Fibroblast of lung (primary cell): ENCODE measurements at regions not wholly inside any gene's neighbourhood (a gene's known extent, or its start where the extent isn't known, plus 50 kb on each side); places are given as distances from the start of the nearest gene placed in this dataset.

ENCODE experiments used
- DNase-seq, 2 donors: peaks; one replicate each; pipeline versions ENCODE4 v3.0.0 to v3.0.0-alpha.2; 2010; ENCODE audit warnings: low read depth in 2 of 2
- H2AFZ ChIP-seq: 2 replicates; pipeline ENCODE4 v1.5.1; 2012; ENCODE audit warnings: low read length, control low read depth, inconsistent platforms
- H3K27ac ChIP-seq: 2 replicates; pipeline ENCODE4 v1.5.1; 2011; ENCODE audit warnings: low read length, control low read depth; ENCODE audit not compliant: insufficient read depth
- H3K27me3 ChIP-seq: 2 replicates; pipeline ENCODE4 v1.5.1; 2011; ENCODE audit warnings: mild to moderate bottlenecking, low read length; ENCODE audit not compliant: control insufficient read depth, insufficient read depth
- H3K36me3 ChIP-seq: 2 replicates; pipeline ENCODE4 v1.5.1; 2011; ENCODE audit warnings: low read length; ENCODE audit not compliant: control insufficient read depth, insufficient read depth
- H3K4me1 ChIP-seq: 2 replicates; pipeline ENCODE4 v1.5.1; 2011; ENCODE audit warnings: low read length; ENCODE audit not compliant: control insufficient read depth, insufficient read depth; ENCODE audit errors: extremely low read depth
- H3K4me2 ChIP-seq: 2 replicates; pipeline ENCODE4 v1.5.1; 2011; ENCODE audit warnings: low read length, control low read depth; ENCODE audit not compliant: insufficient read depth; ENCODE audit errors: extremely low read depth
- H3K4me3 ChIP-seq, 4 experiments: fragments of 200-600 bp in 1 of 4; sonication (generic) in 1 of 4; replicated peaks in 1 of 4; 2 replicates each; pipeline ENCODE4 v1.5.1; 2011 to 2016; ENCODE audit warnings: low read length in 4 of 4, low read depth in 3 of 4, mild to moderate bottlenecking in 3 of 4, control low read depth in 2 of 4, inconsistent platforms in 1 of 4, mixed read lengths in 1 of 4; ENCODE audit not compliant: insufficient read depth in 1 of 4; ENCODE audit errors: control extremely low read depth in 1 of 4
- H3K79me2 ChIP-seq: 2 replicates; pipeline ENCODE4 v1.5.1; 2012; ENCODE audit warnings: mild to moderate bottlenecking, low read length, inconsistent platforms; ENCODE audit not compliant: control insufficient read depth, insufficient read depth
- H3K9ac ChIP-seq: 2 replicates; pipeline ENCODE4 v1.5.1; 2011; ENCODE audit warnings: mild to moderate bottlenecking, low read length, control low read depth; ENCODE audit not compliant: insufficient read depth
- H3K9me3 ChIP-seq: 2 replicates; pipeline ENCODE4 v1.5.1; 2012; ENCODE audit warnings: low read depth, low read length; ENCODE audit not compliant: control insufficient read depth, insufficient read depth
- H4K20me1 ChIP-seq: 2 replicates; pipeline ENCODE4 v1.5.1; 2011; ENCODE audit warnings: low read length; ENCODE audit not compliant: control insufficient read depth, insufficient read depth; ENCODE audit errors: extremely low read depth
- EZH2 ChIP-seq: IDR thresholded peaks from 2 replicates; pipeline ENCODE4 v1.5.1; 2012; ENCODE audit warnings: low read length, control low read depth, mild to moderate bottlenecking; ENCODE audit errors: missing control alignments
- TF ChIP-seq, protein P1 (sequence below), 2 donors: IDR thresholded peaks in 1 of 2; conservative IDR thresholded peaks in 1 of 2; 1 replicate in 1 of 2; 2 replicates in 1 of 2; pipeline ENCODE4 v1.5.1; 2011 to 2012; ENCODE audit warnings: low read length in 2 of 2, control low read depth in 1 of 2, inconsistent platforms in 1 of 2, low read depth in 1 of 2, mild to moderate bottlenecking in 1 of 2

DNA sequence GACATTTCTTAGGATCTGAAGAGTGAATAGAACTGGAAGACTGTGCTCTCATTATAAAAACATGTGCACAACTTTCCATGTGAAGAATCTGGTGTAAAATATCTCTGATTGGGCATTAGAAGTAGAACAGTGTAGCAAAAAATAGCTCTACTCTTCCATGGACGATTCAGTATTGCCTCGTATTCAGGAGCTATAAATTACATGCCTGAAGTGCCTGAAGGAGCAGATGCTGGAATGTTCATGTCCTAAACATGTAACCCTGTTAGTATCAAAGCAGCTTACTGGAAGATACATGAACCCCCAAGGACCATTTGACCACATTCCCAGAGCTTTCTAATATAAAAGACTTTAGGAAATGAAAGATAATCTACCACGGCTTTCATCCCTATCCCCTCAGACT is 528.9 kb downstream of the DACH1 start:
- no peak overlapping the region for H3K4me3 ChIP-seq
- H3K9ac ChIP-seq = no peak overlapping the region
- no peak overlapping the region for H2AFZ ChIP-seq
- no peaks in the 10 kb centered on the region for H4K20me1 ChIP-seq
- H3K4me2 ChIP-seq = no peak overlapping the region
- no peaks in the 10 kb centered on the region for H3K36me3 ChIP-seq
- no peak for DNase-seq
- no peaks in the 10 kb centered on the region for H3K79me2 ChIP-seq
- no peaks in the 10 kb centered on the region for H3K4me1 ChIP-seq
- no peak overlapping the region for H3K27ac ChIP-seq
- H3K9me3 ChIP-seq = no peaks in the 10 kb centered on the region
- no peaks in the 10 kb centered on the region for H3K27me3 ChIP-seq
- TF ChIP-seq, protein P1, sequence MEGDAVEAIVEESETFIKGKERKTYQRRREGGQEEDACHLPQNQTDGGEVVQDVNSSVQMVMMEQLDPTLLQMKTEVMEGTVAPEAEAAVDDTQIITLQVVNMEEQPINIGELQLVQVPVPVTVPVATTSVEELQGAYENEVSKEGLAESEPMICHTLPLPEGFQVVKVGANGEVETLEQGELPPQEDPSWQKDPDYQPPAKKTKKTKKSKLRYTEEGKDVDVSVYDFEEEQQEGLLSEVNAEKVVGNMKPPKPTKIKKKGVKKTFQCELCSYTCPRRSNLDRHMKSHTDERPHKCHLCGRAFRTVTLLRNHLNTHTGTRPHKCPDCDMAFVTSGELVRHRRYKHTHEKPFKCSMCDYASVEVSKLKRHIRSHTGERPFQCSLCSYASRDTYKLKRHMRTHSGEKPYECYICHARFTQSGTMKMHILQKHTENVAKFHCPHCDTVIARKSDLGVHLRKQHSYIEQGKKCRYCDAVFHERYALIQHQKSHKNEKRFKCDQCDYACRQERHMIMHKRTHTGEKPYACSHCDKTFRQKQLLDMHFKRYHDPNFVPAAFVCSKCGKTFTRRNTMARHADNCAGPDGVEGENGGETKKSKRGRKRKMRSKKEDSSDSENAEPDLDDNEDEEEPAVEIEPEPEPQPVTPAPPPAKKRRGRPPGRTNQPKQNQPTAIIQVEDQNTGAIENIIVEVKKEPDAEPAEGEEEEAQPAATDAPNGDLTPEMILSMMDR (conservative IDR thresholded peaks at IDR 0.05 in 1 of 2, IDR thresholded peaks at IDR 0.05 in 1 of 2; ENCODE audit: low read depth in 1 of 2, low read length in 2 of 2) = no peak
- no peak for TF ChIP-seq EZH2

DNA sequence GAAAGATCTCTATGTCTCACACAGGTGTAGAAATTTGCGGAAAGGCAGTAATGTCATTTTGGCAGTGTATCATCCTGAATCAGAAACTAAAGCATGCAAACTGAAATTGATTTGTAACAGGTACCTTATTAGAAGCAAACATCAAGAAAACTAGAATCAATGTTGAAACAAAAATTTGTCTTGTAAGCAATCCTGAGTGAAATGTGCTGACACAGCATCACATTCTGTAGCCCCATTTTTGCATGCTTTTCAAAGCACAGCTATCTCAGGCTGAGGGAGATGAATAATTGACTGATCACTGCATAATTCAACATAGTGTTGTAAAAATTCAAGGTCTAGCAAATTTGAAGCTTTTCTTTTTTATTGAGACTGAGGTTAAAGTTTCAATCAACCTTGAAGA is 539.7 kb downstream of the DACH1 start:
- H2AFZ ChIP-seq = no peak overlapping the region
- DNase-seq = no peak
- TF ChIP-seq, protein P1 (conservative IDR thresholded peaks at IDR 0.05 in 1 of 2, IDR thresholded peaks at IDR 0.05 in 1 of 2; ENCODE audit: low read depth in 1 of 2, low read length in 2 of 2) = no peak
- TF ChIP-seq EZH2 = no peak
- H3K27me3 ChIP-seq = no peaks in the 10 kb centered on the region
- no peaks in the 10 kb centered on the region for H3K79me2 ChIP-seq
- H3K36me3 ChIP-seq = no peaks in the 10 kb centered on the region
- no peaks in the 10 kb centered on the region for H3K4me1 ChIP-seq
- no peaks in the 10 kb centered on the region for H4K20me1 ChIP-seq
- H3K4me2 ChIP-seq = no peak overlapping the region
- H3K9me3 ChIP-seq = no peaks in the 10 kb centered on the region
- H3K27ac ChIP-seq = no peak overlapping the region
- no peak overlapping the region for H3K4me3 ChIP-seq
- H3K9ac ChIP-seq = no peak overlapping the region

DNA sequence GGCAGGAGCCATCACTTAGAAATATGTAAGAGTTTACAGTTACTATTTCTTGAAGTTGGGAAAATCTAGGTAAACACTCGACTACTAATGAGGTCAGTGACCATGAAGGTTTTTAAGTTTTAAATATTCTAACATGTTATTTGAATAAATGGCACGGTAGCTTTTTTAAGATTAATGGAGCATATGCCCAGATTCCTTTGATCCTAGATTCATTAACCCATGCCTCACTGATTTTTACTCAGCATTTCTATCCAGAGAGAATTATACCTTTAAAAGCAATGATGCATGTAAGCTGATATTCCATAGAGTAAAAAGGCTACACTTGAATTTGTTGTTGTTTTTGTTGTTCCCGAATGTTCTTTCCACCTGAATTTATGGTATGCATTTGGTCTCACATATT is 541.4 kb downstream of the DACH1 start:
- H3K27me3 ChIP-seq = no peaks in the 10 kb centered on the region
- no peak overlapping the region for H3K4me2 ChIP-seq
- H3K27ac ChIP-seq = no peak overlapping the region

More for the DNA sequence above, 541.4 kb downstream of the DACH1 start:
- Histone ChIP-seq H3K79me2 (no peaks in the 10 kb centered on the region), H3K4me3 (no peak overlapping the region), H3K36me3 (no peaks in the 10 kb centered on the region), H4K20me1 (no peaks in the 10 kb centered on the region), H3K9me3 (no peaks in the 10 kb centered on the region), H3K4me1 (no peaks in the 10 kb centered on the region), H2AFZ (no peak overlapping the region), H3K9ac (no peak overlapping the region)
- DNase-seq = no peak
- TF ChIP-seq EZH2 = no peak
- TF ChIP-seq, protein P1 (conservative IDR thresholded peaks at IDR 0.05 in 1 of 2, IDR thresholded peaks at IDR 0.05 in 1 of 2; ENCODE audit: low read depth in 1 of 2, low read length in 2 of 2) = no peak
